ENCODE measurements at regions not wholly inside any gene's neighbourhood (a gene's known extent, or its start where the extent isn't known, plus 50 kb on each side); places are given as distances from the start of the nearest gene placed in this dataset.

DNA sequence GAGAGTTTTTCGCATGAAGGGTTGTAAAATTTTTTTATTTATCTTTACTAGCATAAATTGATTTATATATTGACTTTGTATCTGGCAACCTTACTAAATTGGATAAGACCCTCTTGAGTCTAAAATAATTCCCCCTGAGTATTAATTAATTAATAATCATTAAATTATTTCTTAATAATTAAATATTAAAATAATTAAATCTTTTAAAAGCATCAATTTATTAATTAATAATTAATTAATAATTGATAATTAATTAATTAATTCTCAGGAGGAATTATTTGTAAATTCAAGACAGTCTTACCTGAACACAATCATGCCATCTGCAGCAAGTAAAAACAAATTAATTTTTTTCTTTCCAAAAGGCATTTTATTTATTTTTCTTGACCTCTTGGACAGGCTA lies 370.4 kb upstream of the PTPRD start:
- TF ChIP-seq, protein P1, sequence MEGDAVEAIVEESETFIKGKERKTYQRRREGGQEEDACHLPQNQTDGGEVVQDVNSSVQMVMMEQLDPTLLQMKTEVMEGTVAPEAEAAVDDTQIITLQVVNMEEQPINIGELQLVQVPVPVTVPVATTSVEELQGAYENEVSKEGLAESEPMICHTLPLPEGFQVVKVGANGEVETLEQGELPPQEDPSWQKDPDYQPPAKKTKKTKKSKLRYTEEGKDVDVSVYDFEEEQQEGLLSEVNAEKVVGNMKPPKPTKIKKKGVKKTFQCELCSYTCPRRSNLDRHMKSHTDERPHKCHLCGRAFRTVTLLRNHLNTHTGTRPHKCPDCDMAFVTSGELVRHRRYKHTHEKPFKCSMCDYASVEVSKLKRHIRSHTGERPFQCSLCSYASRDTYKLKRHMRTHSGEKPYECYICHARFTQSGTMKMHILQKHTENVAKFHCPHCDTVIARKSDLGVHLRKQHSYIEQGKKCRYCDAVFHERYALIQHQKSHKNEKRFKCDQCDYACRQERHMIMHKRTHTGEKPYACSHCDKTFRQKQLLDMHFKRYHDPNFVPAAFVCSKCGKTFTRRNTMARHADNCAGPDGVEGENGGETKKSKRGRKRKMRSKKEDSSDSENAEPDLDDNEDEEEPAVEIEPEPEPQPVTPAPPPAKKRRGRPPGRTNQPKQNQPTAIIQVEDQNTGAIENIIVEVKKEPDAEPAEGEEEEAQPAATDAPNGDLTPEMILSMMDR (IDR thresholded peaks at IDR 0.05; ENCODE audit: borderline replicate concordance, extremely low read depth, low read length, poor library complexity, severe bottlenecking): no peak
- no peak for TF ChIP-seq EZH2 (IDR thresholded peaks at IDR 0.05; ENCODE audit: borderline replicate concordance, low read depth, low read length, severe bottlenecking)
